WTC11 (cell line): ENCODE measurements at regions not wholly inside any gene's neighbourhood (a gene's known extent, or its start where the extent isn't known, plus 50 kb on each side); places are given as distances from the start of the nearest gene placed in this dataset.

Experiments
- ATAC-seq: fragments of 200-7000 bp; cut with Tn5 transposase; 2 replicates; pipeline ENCODE4 v1.10.0; 2021; ENCODE audit warnings: mild to moderate bottlenecking, moderate library complexity
- CTCF ChIA-PET: fragments of 300-600 bp; sonication (Branson Sonifier 250); formaldehyde crosslinking; loops from one replicate; lab custom pipeline; 2021; ENCODE audit warnings: antibody characterized with exemption; lab: Charles Lee
- POLR2A ChIA-PET: fragments of 350-600 bp; sonication (Branson Sonifier 250); formaldehyde crosslinking; loops from one replicate; lab custom pipeline; 2021; ENCODE audit warnings: antibody characterized with exemption; lab: Charles Lee
- DNase-seq: peaks from one replicate; pipeline ENCODE4 v3.0.0; 2021; ENCODE audit warnings: low spot score
- H3K27ac Mint-ChIP-seq: 2 replicates; pipeline ENCODE4 v1.8.0; 2021; ENCODE audit warnings: mixed read lengths
- H3K27me3 Mint-ChIP-seq: 2 replicates; pipeline ENCODE4 v1.8.0; 2021; ENCODE audit warnings: low read depth, mild to moderate bottlenecking, moderate library complexity, mixed read lengths
- H3K36me3 Mint-ChIP-seq: 2 replicates; pipeline ENCODE4 v1.8.0; 2021; ENCODE audit warnings: mixed read lengths
- H3K4me1 Mint-ChIP-seq: 2 replicates; pipeline ENCODE4 v1.8.0; 2022; ENCODE audit warnings: mixed read lengths
- H3K4me3 Mint-ChIP-seq: 2 replicates; pipeline ENCODE4 v1.8.0; 2021; ENCODE audit warnings: mild to moderate bottlenecking, moderate library complexity, mixed read lengths
- H3K9me3 Mint-ChIP-seq: 2 replicates; pipeline ENCODE4 v1.8.0; 2021; ENCODE audit warnings: mixed read lengths
- FOXJ3 ChIP-seq: sonication (generic); formaldehyde crosslinking; IDR thresholded peaks from 2 replicates; pipeline ENCODE4 v1.9.0; 2021; ENCODE audit warnings: missing genetic modification reagents, mild to moderate bottlenecking, borderline replicate concordance
- FOXK1 ChIP-seq: sonication (generic); formaldehyde crosslinking; IDR thresholded peaks from 2 replicates; pipeline ENCODE4 v1.8.0; 2022; ENCODE audit warnings: mild to moderate bottlenecking, moderate library complexity, missing genetic modification reagents
- MAX ChIP-seq: sonication (generic); formaldehyde crosslinking; IDR thresholded peaks from 2 replicates; pipeline ENCODE4 v1.8.0; 2022; ENCODE audit warnings: mild to moderate bottlenecking, missing genetic modification reagents
- NR1H2 ChIP-seq: sonication (generic); formaldehyde crosslinking; IDR thresholded peaks from 2 replicates; pipeline ENCODE4 v1.9.0; 2021; ENCODE audit warnings: mild to moderate bottlenecking, moderate library complexity, missing genetic modification reagents
- NR3C1 ChIP-seq: sonication (generic); formaldehyde crosslinking; conservative IDR thresholded peaks from 2 replicates; pipeline ENCODE4 v1.8.1; 2023; ENCODE audit warnings: low read depth, mild to moderate bottlenecking, missing genetic modification reagents
- OVOL2 ChIP-seq: fragments of 250-450 bp; sonication (Bioruptor Pico); IDR thresholded peaks from 2 replicates; pipeline ENCODE4 v1.9.0; 2021; ENCODE audit warnings: mild to moderate bottlenecking, borderline replicate concordance
- SMAD3 ChIP-seq: sonication (generic); formaldehyde crosslinking; IDR thresholded peaks from 2 replicates; pipeline ENCODE4 v1.8.0; 2022; ENCODE audit warnings: missing genetic modification reagents, mild to moderate bottlenecking, borderline replicate concordance
- TP53 ChIP-seq: sonication (generic); formaldehyde crosslinking; IDR thresholded peaks from 2 replicates; pipeline ENCODE4 v1.8.1; 2023; ENCODE audit warnings: mild to moderate bottlenecking, missing genetic modification reagents
- ZNF138 ChIP-seq: sonication (generic); formaldehyde crosslinking; conservative IDR thresholded peaks from 2 replicates; pipeline ENCODE4 v1.8.1; 2022; ENCODE audit warnings: mild to moderate bottlenecking, moderate library complexity, missing genetic modification reagents
- ZNF396 ChIP-seq: fragments of 250-450 bp; sonication (Bioruptor Pico); IDR thresholded peaks from 2 replicates; pipeline ENCODE4 v1.8.0; 2021; ENCODE audit warnings: mild to moderate bottlenecking, moderate library complexity, borderline replicate concordance
- ZNF423 ChIP-seq: fragments of 250-450 bp; sonication (Bioruptor Pico); IDR thresholded peaks from 2 replicates; pipeline ENCODE4 v2.1.2; 2022; ENCODE audit warnings: mild to moderate bottlenecking, moderate library complexity
- TF ChIP-seq, protein P1 (sequence below): sonication (generic); formaldehyde crosslinking; IDR thresholded peaks from 2 replicates; pipeline ENCODE4 v1.8.0; 2022; ENCODE audit warnings: mild to moderate bottlenecking, missing genetic modification reagents
- TF ChIP-seq, protein P2 (sequence below): sonication (generic); formaldehyde crosslinking; IDR thresholded peaks from 2 replicates; pipeline ENCODE4 v1.8.0; 2022; ENCODE audit warnings: missing genetic modification reagents
- TF ChIP-seq, protein P3 (sequence below): sonication (generic); formaldehyde crosslinking; IDR thresholded peaks from 2 replicates; pipeline ENCODE4 v1.8.1; 2023; ENCODE audit warnings: mild to moderate bottlenecking, missing genetic modification reagents, borderline replicate concordance
- TF ChIP-seq, protein P4 (sequence below): fragments of 250-450 bp; sonication (Bioruptor Pico); IDR thresholded peaks from 2 replicates; pipeline ENCODE4 v1.9.0; 2021; ENCODE audit warnings: mild to moderate bottlenecking

DNA sequence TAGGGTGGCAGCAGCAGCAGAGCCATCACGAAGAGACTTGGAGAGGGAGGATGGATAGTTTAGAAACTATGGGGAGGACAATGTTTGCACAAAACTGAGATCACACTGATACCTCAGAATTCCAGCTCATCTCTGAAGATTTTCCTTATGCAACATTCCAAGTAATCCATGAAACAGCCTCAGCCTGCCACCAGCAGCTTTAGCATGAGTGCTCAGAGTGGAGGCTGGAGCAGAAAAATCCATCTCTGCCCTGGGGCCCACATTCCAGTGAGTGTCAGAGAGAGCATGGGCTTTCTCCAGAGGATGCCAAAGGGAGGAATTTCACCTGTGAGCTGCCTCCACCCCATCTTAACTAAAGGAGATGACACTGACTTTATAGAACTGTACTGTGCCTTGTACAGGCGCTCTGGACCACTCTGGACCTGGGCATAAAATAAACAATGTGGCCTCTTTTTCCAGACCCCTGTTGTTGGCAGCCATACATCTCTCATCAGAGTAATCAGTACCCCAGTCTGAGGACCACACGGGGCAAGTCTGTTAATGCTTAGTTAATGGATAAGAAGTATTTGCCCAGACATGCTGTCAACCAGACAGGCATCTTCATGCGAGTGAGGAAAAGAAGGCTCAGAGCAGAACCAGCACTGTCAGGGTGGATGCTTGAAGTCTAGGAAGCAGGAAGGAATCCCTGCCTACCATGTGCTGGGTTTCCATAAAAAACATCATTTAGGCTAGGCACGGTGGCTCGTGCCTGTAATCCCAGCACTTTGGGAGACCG lies 440.9 kb downstream of the ENC1 start:
- TF ChIP-seq ZNF138 (CRISPR knock-in tag) = no peak
- TF ChIP-seq, all 79 proteins: peak for 0
- no peak for DNase-seq
- H3K27me3 Mint-ChIP-seq = no peaks in the 10 kb centered on the region; the same call in 1 of the 2 replicates
- ATAC-seq = no peak
- no peak overlapping the region for H3K4me3 Mint-ChIP-seq
- H3K9me3 Mint-ChIP-seq = peaks cover 4% of the 10 kb centered on the region
- H3K36me3 Mint-ChIP-seq = no peaks in the 10 kb centered on the region
- H3K4me1 Mint-ChIP-seq = no peaks in the 10 kb centered on the region
- no peak overlapping the region for H3K27ac Mint-ChIP-seq
- CTCF ChIA-PET = interaction anchor here (1.4 kb wide), 1 partner anchor 427 kb away, joined by 3 read pairs; no protein-coding TSS in a partner anchor
- POLR2A ChIA-PET = no interaction called here

DNA sequence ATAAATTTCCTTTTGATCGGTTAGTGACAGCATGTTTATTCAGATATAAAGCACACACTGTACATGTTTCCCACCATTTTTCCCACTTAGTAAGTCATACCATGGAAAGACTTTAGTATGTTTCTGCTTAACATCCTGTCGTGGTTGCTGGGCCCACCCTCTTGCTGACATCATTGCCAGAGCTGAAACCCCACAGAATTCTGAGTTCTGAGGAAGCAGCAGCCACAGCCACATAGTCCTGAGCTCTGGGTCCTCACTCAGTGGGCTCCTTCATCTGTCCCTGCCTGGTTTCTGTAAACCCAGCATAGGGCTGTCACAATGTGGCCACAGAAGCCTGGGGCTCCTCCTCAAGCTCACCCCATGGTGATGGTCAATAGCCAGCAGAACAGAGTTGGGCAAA lies 441.5 kb downstream of the ENC1 start:
- DNase-seq (no peak), ATAC-seq (no peak)
- Mint-ChIP-seq H3K4me1 (no peaks in the 10 kb centered on the region), H3K9me3 (peaks cover 7% of the 10 kb centered on the region), H3K27me3 (no peaks in the 10 kb centered on the region; the same call in 1 of the 2 replicates), H3K4me3 (no peak overlapping the region), H3K27ac (no peak overlapping the region), H3K36me3 (no peaks in the 10 kb centered on the region)
- ChIA-PET CTCF (interaction anchor here (1.4 kb wide), 1 partner anchor 427 kb away, joined by 3 read pairs; no protein-coding TSS in a partner anchor), POLR2A (no interaction called here)
- TF ChIP-seq, protein P1, sequence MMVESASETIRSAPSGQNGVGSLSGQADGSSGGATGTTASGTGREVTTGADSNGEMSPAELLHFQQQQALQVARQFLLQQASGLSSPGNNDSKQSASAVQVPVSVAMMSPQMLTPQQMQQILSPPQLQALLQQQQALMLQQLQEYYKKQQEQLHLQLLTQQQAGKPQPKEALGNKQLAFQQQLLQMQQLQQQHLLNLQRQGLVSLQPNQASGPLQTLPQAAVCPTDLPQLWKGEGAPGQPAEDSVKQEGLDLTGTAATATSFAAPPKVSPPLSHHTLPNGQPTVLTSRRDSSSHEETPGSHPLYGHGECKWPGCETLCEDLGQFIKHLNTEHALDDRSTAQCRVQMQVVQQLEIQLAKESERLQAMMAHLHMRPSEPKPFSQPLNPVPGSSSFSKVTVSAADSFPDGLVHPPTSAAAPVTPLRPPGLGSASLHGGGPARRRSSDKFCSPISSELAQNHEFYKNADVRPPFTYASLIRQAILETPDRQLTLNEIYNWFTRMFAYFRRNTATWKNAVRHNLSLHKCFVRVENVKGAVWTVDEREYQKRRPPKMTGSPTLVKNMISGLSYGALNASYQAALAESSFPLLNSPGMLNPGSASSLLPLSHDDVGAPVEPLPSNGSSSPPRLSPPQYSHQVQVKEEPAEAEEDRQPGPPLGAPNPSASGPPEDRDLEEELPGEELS (CRISPR knock-in tag) = no peak
- TF ChIP-seq FOXK1 (no peak), FOXJ3 (CRISPR knock-in tag) (no peak), SMAD3 (CRISPR knock-in tag) (no peak), ZNF396 (CRISPR knock-in tag) (no peak), ZNF423 (no peak), TP53 (CRISPR knock-in tag) (no peak), NR1H2 (CRISPR knock-in tag) (no peak), MAX (CRISPR knock-in tag) (no peak), OVOL2 (CRISPR knock-in tag) (no peak), NR3C1 (CRISPR knock-in tag) (no peak)
- TF ChIP-seq, protein P2, sequence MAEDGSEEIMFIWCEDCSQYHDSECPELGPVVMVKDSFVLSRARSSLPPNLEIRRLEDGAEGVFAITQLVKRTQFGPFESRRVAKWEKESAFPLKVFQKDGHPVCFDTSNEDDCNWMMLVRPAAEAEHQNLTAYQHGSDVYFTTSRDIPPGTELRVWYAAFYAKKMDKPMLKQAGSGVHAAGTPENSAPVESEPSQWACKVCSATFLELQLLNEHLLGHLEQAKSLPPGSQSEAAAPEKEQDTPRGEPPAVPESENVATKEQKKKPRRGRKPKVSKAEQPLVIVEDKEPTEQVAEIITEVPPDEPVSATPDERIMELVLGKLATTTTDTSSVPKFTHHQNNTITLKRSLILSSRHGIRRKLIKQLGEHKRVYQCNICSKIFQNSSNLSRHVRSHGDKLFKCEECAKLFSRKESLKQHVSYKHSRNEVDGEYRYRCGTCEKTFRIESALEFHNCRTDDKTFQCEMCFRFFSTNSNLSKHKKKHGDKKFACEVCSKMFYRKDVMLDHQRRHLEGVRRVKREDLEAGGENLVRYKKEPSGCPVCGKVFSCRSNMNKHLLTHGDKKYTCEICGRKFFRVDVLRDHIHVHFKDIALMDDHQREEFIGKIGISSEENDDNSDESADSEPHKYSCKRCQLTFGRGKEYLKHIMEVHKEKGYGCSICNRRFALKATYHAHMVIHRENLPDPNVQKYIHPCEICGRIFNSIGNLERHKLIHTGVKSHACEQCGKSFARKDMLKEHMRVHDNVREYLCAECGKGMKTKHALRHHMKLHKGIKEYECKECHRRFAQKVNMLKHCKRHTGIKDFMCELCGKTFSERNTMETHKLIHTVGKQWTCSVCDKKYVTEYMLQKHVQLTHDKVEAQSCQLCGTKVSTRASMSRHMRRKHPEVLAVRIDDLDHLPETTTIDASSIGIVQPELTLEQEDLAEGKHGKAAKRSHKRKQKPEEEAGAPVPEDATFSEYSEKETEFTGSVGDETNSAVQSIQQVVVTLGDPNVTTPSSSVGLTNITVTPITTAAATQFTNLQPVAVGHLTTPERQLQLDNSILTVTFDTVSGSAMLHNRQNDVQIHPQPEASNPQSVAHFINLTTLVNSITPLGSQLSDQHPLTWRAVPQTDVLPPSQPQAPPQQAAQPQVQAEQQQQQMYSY (CRISPR knock-in tag) = no peak
- TF ChIP-seq, protein P3, sequence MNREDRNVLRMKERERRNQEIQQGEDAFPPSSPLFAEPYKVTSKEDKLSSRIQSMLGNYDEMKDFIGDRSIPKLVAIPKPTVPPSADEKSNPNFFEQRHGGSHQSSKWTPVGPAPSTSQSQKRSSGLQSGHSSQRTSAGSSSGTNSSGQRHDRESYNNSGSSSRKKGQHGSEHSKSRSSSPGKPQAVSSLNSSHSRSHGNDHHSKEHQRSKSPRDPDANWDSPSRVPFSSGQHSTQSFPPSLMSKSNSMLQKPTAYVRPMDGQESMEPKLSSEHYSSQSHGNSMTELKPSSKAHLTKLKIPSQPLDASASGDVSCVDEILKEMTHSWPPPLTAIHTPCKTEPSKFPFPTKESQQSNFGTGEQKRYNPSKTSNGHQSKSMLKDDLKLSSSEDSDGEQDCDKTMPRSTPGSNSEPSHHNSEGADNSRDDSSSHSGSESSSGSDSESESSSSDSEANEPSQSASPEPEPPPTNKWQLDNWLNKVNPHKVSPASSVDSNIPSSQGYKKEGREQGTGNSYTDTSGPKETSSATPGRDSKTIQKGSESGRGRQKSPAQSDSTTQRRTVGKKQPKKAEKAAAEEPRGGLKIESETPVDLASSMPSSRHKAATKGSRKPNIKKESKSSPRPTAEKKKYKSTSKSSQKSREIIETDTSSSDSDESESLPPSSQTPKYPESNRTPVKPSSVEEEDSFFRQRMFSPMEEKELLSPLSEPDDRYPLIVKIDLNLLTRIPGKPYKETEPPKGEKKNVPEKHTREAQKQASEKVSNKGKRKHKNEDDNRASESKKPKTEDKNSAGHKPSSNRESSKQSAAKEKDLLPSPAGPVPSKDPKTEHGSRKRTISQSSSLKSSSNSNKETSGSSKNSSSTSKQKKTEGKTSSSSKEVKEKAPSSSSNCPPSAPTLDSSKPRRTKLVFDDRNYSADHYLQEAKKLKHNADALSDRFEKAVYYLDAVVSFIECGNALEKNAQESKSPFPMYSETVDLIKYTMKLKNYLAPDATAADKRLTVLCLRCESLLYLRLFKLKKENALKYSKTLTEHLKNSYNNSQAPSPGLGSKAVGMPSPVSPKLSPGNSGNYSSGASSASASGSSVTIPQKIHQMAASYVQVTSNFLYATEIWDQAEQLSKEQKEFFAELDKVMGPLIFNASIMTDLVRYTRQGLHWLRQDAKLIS (CRISPR knock-in tag) = no peak
- TF ChIP-seq, protein P4, sequence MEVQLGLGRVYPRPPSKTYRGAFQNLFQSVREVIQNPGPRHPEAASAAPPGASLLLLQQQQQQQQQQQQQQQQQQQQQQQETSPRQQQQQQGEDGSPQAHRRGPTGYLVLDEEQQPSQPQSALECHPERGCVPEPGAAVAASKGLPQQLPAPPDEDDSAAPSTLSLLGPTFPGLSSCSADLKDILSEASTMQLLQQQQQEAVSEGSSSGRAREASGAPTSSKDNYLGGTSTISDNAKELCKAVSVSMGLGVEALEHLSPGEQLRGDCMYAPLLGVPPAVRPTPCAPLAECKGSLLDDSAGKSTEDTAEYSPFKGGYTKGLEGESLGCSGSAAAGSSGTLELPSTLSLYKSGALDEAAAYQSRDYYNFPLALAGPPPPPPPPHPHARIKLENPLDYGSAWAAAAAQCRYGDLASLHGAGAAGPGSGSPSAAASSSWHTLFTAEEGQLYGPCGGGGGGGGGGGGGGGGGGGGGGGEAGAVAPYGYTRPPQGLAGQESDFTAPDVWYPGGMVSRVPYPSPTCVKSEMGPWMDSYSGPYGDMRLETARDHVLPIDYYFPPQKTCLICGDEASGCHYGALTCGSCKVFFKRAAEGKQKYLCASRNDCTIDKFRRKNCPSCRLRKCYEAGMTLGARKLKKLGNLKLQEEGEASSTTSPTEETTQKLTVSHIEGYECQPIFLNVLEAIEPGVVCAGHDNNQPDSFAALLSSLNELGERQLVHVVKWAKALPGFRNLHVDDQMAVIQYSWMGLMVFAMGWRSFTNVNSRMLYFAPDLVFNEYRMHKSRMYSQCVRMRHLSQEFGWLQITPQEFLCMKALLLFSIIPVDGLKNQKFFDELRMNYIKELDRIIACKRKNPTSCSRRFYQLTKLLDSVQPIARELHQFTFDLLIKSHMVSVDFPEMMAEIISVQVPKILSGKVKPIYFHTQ = no peak
